Neutrophil (primary cell): ENCODE measurements at regions not wholly inside any gene's neighbourhood (a gene's known extent, or its start where the extent isn't known, plus 50 kb on each side); places are given as distances from the start of the nearest gene placed in this dataset.

Experiments
- H3K27ac ChIP-seq: fragments of 200-600 bp; sonication (generic); 2 replicates; pipeline ENCODE4 v1.5.1; 2016; ENCODE audit warnings: mild to moderate bottlenecking, moderate library complexity
- H3K27me3 ChIP-seq: fragments of 200-600 bp; sonication (generic); 2 replicates; pipeline ENCODE4 v1.6.0; 2016; ENCODE audit warnings: mild to moderate bottlenecking
- H3K36me3 ChIP-seq: fragments of 200-600 bp; sonication (generic); 2 replicates; pipeline ENCODE4 v1.5.1; 2017
- H3K4me1 ChIP-seq, 2 experiments: fragments of 200-600 bp in 1 of 2; sonication (generic) in 1 of 2; 1 replicate in 1 of 2; 2 replicates in 1 of 2; pipeline versions ENCODE4 v1.5.1 to v1.6.1; 2013 to 2016; ENCODE audit warnings: low read depth in 1 of 2, low read length in 1 of 2, mild to moderate bottlenecking in 1 of 2, moderate library complexity in 1 of 2; ENCODE audit not compliant: control insufficient read depth in 1 of 2, insufficient read depth in 1 of 2
- H3K4me3 ChIP-seq, 2 experiments: fragments of 200-600 bp in 1 of 2; sonication (generic) in 1 of 2; 1 replicate in 1 of 2; 2 replicates in 1 of 2; pipeline ENCODE4 v1.5.1; 2013 to 2016; ENCODE audit warnings: low read depth in 1 of 2, low read length in 1 of 2, mild to moderate bottlenecking in 1 of 2, moderate library complexity in 1 of 2
- H3K9me3 ChIP-seq: fragments of 200-600 bp; sonication (generic); 2 replicates; pipeline ENCODE4 v1.5.1; 2016
- CTCF ChIP-seq: fragments of 200-600 bp; sonication (generic); IDR thresholded peaks from 2 replicates; pipeline ENCODE4 v1.5.1; 2016; ENCODE audit warnings: antibody characterized with exemption

DNA sequence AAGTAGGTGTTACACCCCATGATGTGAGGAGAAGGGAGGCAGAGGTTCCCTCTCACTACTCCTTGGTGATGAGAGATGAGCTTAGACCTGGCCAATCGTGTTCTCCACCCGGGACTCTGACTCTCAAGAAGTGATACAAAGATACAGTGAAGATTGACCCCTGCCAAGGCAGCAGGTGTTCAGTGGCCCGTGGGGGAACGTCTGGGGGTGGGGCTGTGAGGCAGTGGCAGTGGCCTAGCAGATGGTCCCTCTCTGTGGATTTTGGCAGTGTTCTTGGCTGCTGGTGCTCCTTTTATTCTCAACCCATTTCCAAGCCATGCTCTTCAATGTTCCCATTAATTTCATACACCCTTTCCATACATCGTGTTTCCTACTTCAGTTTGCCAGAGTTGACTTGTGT, 120.4 kb upstream of the NEDD4L start:
- Histone ChIP-seq H3K36me3 (no peaks in the 10 kb centered on the region), H3K9me3 (no peaks in the 10 kb centered on the region), H3K4me3 (no peak overlapping the region), H3K27ac (no peak overlapping the region), H3K4me1 (no peaks in the 10 kb centered on the region), H3K27me3 (no peaks in the 10 kb centered on the region)
- TF ChIP-seq CTCF = no peak

DNA sequence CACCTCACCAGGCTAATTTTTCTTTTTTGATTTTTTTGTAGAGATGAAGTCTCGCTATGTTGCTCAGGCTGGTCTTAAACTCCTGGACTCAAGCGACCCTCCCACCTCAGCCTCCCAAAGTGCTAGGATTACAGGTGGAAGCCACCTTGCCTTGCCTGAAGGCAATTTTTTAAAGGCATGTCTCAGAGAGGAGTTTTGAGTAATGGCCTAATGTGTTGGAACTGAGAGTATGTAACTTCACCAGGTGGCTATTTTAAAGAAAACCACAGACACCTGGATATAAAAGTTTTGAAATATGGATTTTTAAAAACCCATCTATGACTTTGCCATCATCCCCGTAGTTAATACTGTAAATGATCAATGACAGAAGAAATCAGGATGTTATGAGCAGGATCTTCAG, 119.8 kb upstream of the ATP8B1 start:
- no peak for TF ChIP-seq CTCF
- Histone ChIP-seq H3K27me3 (no peaks in the 10 kb centered on the region), H3K4me3 (no peak overlapping the region), H3K27ac (no peak overlapping the region), H3K9me3 (no peaks in the 10 kb centered on the region), H3K36me3 (no peaks in the 10 kb centered on the region), H3K4me1 (no peaks in the 10 kb centered on the region)

DNA sequence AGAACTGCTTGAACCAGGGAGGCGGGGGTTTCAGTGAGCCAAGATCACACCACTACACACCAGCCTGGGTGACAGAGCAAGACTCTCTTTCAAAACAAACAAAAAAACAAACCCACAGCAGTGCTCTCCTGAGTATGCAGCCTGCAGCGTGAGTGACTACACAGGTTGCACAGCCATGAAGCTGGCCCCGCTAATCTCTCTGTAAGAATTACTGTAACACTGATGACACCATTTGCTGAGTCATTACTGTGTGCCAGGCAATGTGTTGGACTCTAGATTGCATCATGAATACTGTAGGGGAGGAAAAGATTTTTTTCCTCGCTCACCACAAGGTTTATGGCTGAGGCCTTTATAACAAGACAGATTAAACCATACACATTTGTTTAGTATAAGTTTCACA, 118.6 kb upstream of the ATP8B1 start:
- Histone ChIP-seq H3K36me3 (no peaks in the 10 kb centered on the region), H3K4me1 (peaks cover 2% of the 10 kb centered on the region in 2 experiments), H3K9me3 (no peaks in the 10 kb centered on the region), H3K4me3 (no peak overlapping the region), H3K27me3 (no peaks in the 10 kb centered on the region), H3K27ac (no peak overlapping the region)
- no peak for TF ChIP-seq CTCF

GRCh38 chr18:57920036-57920435, 116.9 kb upstream of the ATP8B1 start:
- Histone ChIP-seq H3K9me3 (no peaks in the 10 kb centered on the region), H3K27me3 (no peaks in the 10 kb centered on the region), H3K4me1 (peaks cover 5 to 6% of the 10 kb centered on the region in 2 experiments), H3K36me3 (no peaks in the 10 kb centered on the region), H3K4me3 (no peak overlapping the region), H3K27ac (no peak overlapping the region)
- TF ChIP-seq CTCF = no peak

- H3K36me3 ChIP-seq = no peaks in the 10 kb centered on the region
- TF ChIP-seq CTCF = no peak
- peaks cover 5 to 6% of the 10 kb centered on the region in 2 experiments for H3K4me1 ChIP-seq
- no peaks in the 10 kb centered on the region for H3K27me3 ChIP-seq
- H3K9me3 ChIP-seq = no peaks in the 10 kb centered on the region
- no peak overlapping the region for H3K4me3 ChIP-seq
- H3K27ac ChIP-seq = no peak overlapping the region
Measured at GRCh38 chr18:57918601-57919000, 115.5 kb upstream of the ATP8B1 start.

- TF ChIP-seq CTCF = no peak
- no peaks in the 10 kb centered on the region for H3K9me3 ChIP-seq
- H3K27me3 ChIP-seq = no peaks in the 10 kb centered on the region
- H3K27ac ChIP-seq = no peak overlapping the region
- H3K4me3 ChIP-seq = no peak overlapping the region
- no peaks in the 10 kb centered on the region for H3K36me3 ChIP-seq
- H3K4me1 ChIP-seq = peaks cover 5 to 6% of the 10 kb centered on the region in 2 experiments
Measured at GRCh38 chr18:57916684-57917083, 113.6 kb upstream of the ATP8B1 start.
